CD14-positive monocyte (primary cell): ENCODE measurements at regions not wholly inside any gene's neighbourhood (a gene's known extent, or its start where the extent isn't known, plus 50 kb on each side); places are given as distances from the start of the nearest gene placed in this dataset.

Experiments
- DNase-seq, 3 donors: peaks; one replicate each; pipeline ENCODE4 v3.0.0-alpha.2; 2011 to 2022
- H2AFZ ChIP-seq: 2 replicates; pipeline ENCODE4 v1.6.0; 2012; ENCODE audit warnings: mild to moderate bottlenecking, low read depth, low read length, inconsistent platforms; ENCODE audit not compliant: insufficient read depth, poor library complexity, severe bottlenecking
- H3K27ac ChIP-seq, 2 donors: 1 replicate in 1 of 2; 2 replicates in 1 of 2; pipeline ENCODE4 v1.5.1; 2012 to 2013; ENCODE audit warnings: low read length in 2 of 2, control low read depth in 1 of 2, inconsistent platforms in 1 of 2, low read depth in 1 of 2, mild to moderate bottlenecking in 1 of 2
- H3K27me3 ChIP-seq, 2 donors: one replicate each; pipeline versions ENCODE4 v1.6.0 to v1.6.1; 2011 to 2013; ENCODE audit warnings: low read length in 2 of 2; ENCODE audit not compliant: control insufficient read depth in 2 of 2, insufficient read depth in 2 of 2
- H3K36me3 ChIP-seq, 2 donors: replicated peaks in 1 of 2; 1 replicate in 1 of 2; 2 replicates in 1 of 2; pipeline versions ENCODE4 v1.5.1 to v1.6.1; 2012 to 2013; ENCODE audit warnings: low read length in 2 of 2, control low read depth in 1 of 2, inconsistent platforms in 1 of 2, mild to moderate bottlenecking in 1 of 2; ENCODE audit not compliant: insufficient read depth in 2 of 2, control insufficient read depth in 1 of 2
- H3K4me1 ChIP-seq, 2 donors: 1 replicate in 1 of 2; 2 replicates in 1 of 2; pipeline versions ENCODE4 v1.5.1 to v1.6.1; 2012 to 2013; ENCODE audit warnings: low read length in 2 of 2, control low read depth in 1 of 2, inconsistent platforms in 1 of 2, mild to moderate bottlenecking in 1 of 2, moderate library complexity in 1 of 2; ENCODE audit not compliant: insufficient read depth in 2 of 2, control insufficient read depth in 1 of 2
- H3K4me2 ChIP-seq: replicated peaks from 2 replicates; pipeline ENCODE3; 2012; ENCODE audit warnings: low read length, moderate library complexity, mild to moderate bottlenecking; ENCODE audit not compliant: poor library complexity, severe bottlenecking; ENCODE audit errors: extremely low read depth
- H3K4me3 ChIP-seq, 3 experiments: fragments of 200-600 bp in 1 of 3; sonication (generic) in 1 of 3; replicated peaks in 1 of 3; 1 replicate in 2 of 3; 2 replicates in 1 of 3; pipeline ENCODE4 v1.5.1; 2011 to 2013; ENCODE audit warnings: low read length in 3 of 3, mild to moderate bottlenecking in 3 of 3, control low read depth in 2 of 3, low read depth in 2 of 3, inconsistent platforms in 1 of 3, moderate library complexity in 1 of 3
- H3K79me2 ChIP-seq: 2 replicates; pipeline ENCODE4 v1.6.0; 2012; ENCODE audit warnings: mild to moderate bottlenecking, control low read depth, inconsistent platforms, low read length, moderate library complexity; ENCODE audit not compliant: insufficient read depth
- H3K9ac ChIP-seq: 2 replicates; pipeline ENCODE4 v1.6.0; 2017; ENCODE audit warnings: low read length, mild to moderate bottlenecking; ENCODE audit not compliant: insufficient read depth, poor library complexity, severe bottlenecking
- H3K9me3 ChIP-seq, 2 donors: replicated peaks in 1 of 2; 1 replicate in 1 of 2; 2 replicates in 1 of 2; pipeline versions ENCODE4 v1.5.1 to v1.6.1; 2012 to 2013; ENCODE audit warnings: low read length in 2 of 2, control low read depth in 1 of 2; ENCODE audit not compliant: control insufficient read depth in 1 of 2, insufficient read depth in 1 of 2
- H4K20me1 ChIP-seq: 2 replicates; pipeline ENCODE4 v1.6.0; 2012; ENCODE audit warnings: mild to moderate bottlenecking, low read length, control low read depth, moderate library complexity; ENCODE audit not compliant: insufficient read depth
- H3K27ac Mint-ChIP-seq, 7 donors: one replicate each; pipeline ENCODE4 v1.8.0; 2020; ENCODE audit warnings: mild to moderate bottlenecking in 7 of 7, mixed read lengths in 7 of 7, moderate library complexity in 6 of 7, inconsistent platforms in 2 of 7
- H3K27me3 Mint-ChIP-seq, 3 donors: one replicate each; pipeline ENCODE4 v1.8.0; 2021 to 2022; ENCODE audit warnings: low read depth in 3 of 3, mild to moderate bottlenecking in 3 of 3, mixed read lengths in 3 of 3, moderate library complexity in 3 of 3, inconsistent platforms in 1 of 3
- H3K36me3 Mint-ChIP-seq, 2 donors: one replicate each; pipeline ENCODE4 v1.8.0; 2020; ENCODE audit warnings: mixed read lengths in 2 of 2, inconsistent platforms in 1 of 2, mild to moderate bottlenecking in 1 of 2
- H3K4me1 Mint-ChIP-seq: one replicate; pipeline ENCODE4 v1.8.0; 2020; ENCODE audit warnings: mild to moderate bottlenecking, mixed read lengths
- H3K4me3 Mint-ChIP-seq, 2 donors: one replicate each; pipeline ENCODE4 v1.8.0; 2020; ENCODE audit warnings: mild to moderate bottlenecking in 2 of 2, mixed read lengths in 2 of 2, moderate library complexity in 1 of 2
- H3K9me3 Mint-ChIP-seq, 7 donors: one replicate each; pipeline ENCODE4 v1.8.0; 2020 to 2022; ENCODE audit warnings: mixed read lengths in 7 of 7, mild to moderate bottlenecking in 6 of 7, moderate library complexity in 6 of 7, inconsistent platforms in 2 of 7
- WGBS: methylation state at CpG from one replicate; pipeline ENCODE4 v1.1.5; 2013; ENCODE audit warnings: missing lambda C conversion rate; ENCODE audit not compliant: insufficient coverage; 5-methylcytosine and 5-hydroxymethylcytosine counted together
- intact Hi-C, 2 donors: fragments of 100-400 bp; cut with micrococcal nuclease; formaldehyde crosslinking; loops; one replicate each; pipeline versions ENCODE4 v1.15.0 to v1.15.1; 2023
- TF ChIP-seq, protein P1 (sequence below): fragments of 200-600 bp; IDR thresholded peaks from one replicate; pipeline ENCODE4 v1.8.0; 2022; ENCODE audit warnings: antibody characterized with exemption, mild to moderate bottlenecking

- H3K4me3 Mint-ChIP-seq, result no peak overlapping the region
- H3K27ac Mint-ChIP-seq, result no peak overlapping the region
- H4K20me1 ChIP-seq, result no peaks in the 10 kb centered on the region
- H3K4me1 Mint-ChIP-seq, result no peaks in the 10 kb centered on the region
- H3K9me3 Mint-ChIP-seq, result peaks cover 0 to 6% (median 0%) of the 10 kb centered on the region in 7 donors
- no peak overlapping the region for H2AFZ ChIP-seq
- WGBS, result 63% methylated on average over 1 of the region's 2 CpGs
- intact Hi-C loops, result no loop called here
- no peaks in the 10 kb centered on the region for H3K27me3 Mint-ChIP-seq
- no peak overlapping the region for H3K9ac ChIP-seq
- H3K36me3 Mint-ChIP-seq, result no peaks in the 10 kb centered on the region
- H3K79me2 ChIP-seq, result no peaks in the 10 kb centered on the region
- H3K4me2 ChIP-seq, result no peak overlapping the region
- H3K27me3 ChIP-seq, result no peaks in the 10 kb centered on the region
- H3K4me1 ChIP-seq, result no peaks in the 10 kb centered on the region
- TF ChIP-seq, protein P1, sequence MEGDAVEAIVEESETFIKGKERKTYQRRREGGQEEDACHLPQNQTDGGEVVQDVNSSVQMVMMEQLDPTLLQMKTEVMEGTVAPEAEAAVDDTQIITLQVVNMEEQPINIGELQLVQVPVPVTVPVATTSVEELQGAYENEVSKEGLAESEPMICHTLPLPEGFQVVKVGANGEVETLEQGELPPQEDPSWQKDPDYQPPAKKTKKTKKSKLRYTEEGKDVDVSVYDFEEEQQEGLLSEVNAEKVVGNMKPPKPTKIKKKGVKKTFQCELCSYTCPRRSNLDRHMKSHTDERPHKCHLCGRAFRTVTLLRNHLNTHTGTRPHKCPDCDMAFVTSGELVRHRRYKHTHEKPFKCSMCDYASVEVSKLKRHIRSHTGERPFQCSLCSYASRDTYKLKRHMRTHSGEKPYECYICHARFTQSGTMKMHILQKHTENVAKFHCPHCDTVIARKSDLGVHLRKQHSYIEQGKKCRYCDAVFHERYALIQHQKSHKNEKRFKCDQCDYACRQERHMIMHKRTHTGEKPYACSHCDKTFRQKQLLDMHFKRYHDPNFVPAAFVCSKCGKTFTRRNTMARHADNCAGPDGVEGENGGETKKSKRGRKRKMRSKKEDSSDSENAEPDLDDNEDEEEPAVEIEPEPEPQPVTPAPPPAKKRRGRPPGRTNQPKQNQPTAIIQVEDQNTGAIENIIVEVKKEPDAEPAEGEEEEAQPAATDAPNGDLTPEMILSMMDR, result no peak
- no peak overlapping the region for H3K27ac ChIP-seq
- no peak for DNase-seq
- no peak overlapping the region for H3K4me3 ChIP-seq
- H3K9me3 ChIP-seq, result peaks cover 0 to 2% of the 10 kb centered on the region in 2 donors
- H3K36me3 ChIP-seq, result no peaks in the 10 kb centered on the region
Measured at GRCh38 chr2:53268086-53268485, 499.5 kb upstream of the CHAC2 start.

DNA sequence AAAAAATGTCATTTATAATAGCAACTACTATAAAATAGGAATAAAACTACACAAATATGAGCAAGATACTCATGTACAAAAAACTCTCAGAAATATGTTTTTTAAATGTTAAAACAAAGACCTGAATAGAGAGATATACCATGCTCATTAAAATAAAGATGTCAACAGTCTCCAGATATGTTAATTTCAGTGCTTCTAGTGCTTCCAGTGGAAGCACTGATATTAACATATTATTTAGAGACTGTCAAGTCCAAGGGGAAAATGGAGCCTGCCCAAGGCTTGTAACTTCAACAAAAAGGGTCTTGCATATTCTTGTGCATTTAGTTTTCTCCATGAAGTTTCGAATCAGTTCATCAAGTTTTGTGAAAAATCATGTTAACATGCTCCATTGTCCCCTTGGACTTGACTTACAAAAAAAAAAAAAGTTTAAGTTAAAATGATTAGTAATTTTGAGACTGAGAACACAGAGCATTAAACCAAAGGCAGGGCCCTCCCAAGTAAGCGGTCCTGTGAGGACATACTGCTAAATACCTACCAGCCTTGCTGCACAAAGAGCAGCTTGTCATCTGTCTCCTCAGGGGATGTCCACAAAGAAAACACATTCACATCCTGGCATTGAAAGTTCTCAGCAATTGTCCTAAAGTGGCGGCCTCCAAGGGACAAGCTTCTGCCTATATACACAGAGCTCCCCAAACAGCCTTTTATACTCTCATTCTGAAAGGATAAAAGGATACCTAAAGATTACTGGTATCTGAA is 501.9 kb upstream of the CHAC2 start:
- Histone ChIP-seq H3K4me3 (no peak overlapping the region), H4K20me1 (no peaks in the 10 kb centered on the region), H2AFZ (no peak overlapping the region), H3K9me3 (peaks cover 0 to 2% of the 10 kb centered on the region in 2 donors), H3K4me1 (no peaks in the 10 kb centered on the region), H3K36me3 (no peaks in the 10 kb centered on the region), H3K27ac (no peak overlapping the region), H3K9ac (no peak overlapping the region), H3K4me2 (no peak overlapping the region), H3K79me2 (no peaks in the 10 kb centered on the region), H3K27me3 (no peaks in the 10 kb centered on the region)
- Mint-ChIP-seq H3K4me1 (no peaks in the 10 kb centered on the region), H3K36me3 (no peaks in the 10 kb centered on the region), H3K9me3 (peaks cover 0 to 8% (median 4%) of the 10 kb centered on the region in 7 donors), H3K27me3 (no peaks in the 10 kb centered on the region), H3K27ac (no peak overlapping the region), H3K4me3 (no peak overlapping the region)
- 80% methylated on average over 1 of the region's 3 CpGs for WGBS
- intact Hi-C loops, result no loop called here
- TF ChIP-seq, protein P1, result no peak
- DNase-seq, result no peak
